HEK293 (cell line): ENCODE measurements at regions not wholly inside any gene's neighbourhood (a gene's known extent, or its start where the extent isn't known, plus 50 kb on each side); places are given as distances from the start of the nearest gene placed in this dataset.

Source experiments
- CTCF ChIA-PET: fragments of 350-600 bp; formaldehyde crosslinking; extraction: SDS; loops from one replicate; lab custom pipeline; 2021; ENCODE audit warnings: antibody characterized with exemption; lab: Yijun Ruan, JAX
- POLR2A ChIA-PET: fragments of 300-600 bp; formaldehyde crosslinking; extraction: SDS; loops from one replicate; lab custom pipeline; 2020; ENCODE audit warnings: antibody characterized with exemption, inconsistent platforms; lab: Yijun Ruan, JAX
- H3K27ac ChIP-seq: fragments of 200-500 bp; sonication (Bioruptor generic); 2 replicates; pipeline ENCODE4 v1.5.1; 2014; ENCODE audit warnings: low read depth, low read length, control low read depth, inconsistent platforms; ENCODE audit errors: extremely low read depth
- H3K36me3 ChIP-seq, 2 experiments: fragments of 200-500 bp in 1 of 2; sonication (Bioruptor generic) in 1 of 2; 1 replicate in 1 of 2; 2 replicates in 1 of 2; pipeline ENCODE4 v1.5.1; 2014 to 2017; ENCODE audit warnings: inconsistent platforms in 2 of 2, low read length in 2 of 2; ENCODE audit not compliant: control insufficient read depth in 2 of 2, insufficient read depth in 1 of 2
- H3K4me1 ChIP-seq: fragments of 200-500 bp; sonication (Bioruptor generic); 2 replicates; pipeline ENCODE4 v1.5.1; 2014; ENCODE audit warnings: mild to moderate bottlenecking, low read length, inconsistent platforms; ENCODE audit not compliant: control insufficient read depth, insufficient read depth
- H3K4me3 ChIP-seq: 2 replicates; pipeline ENCODE4 v1.5.1; 2011; ENCODE audit warnings: low read depth, mild to moderate bottlenecking, control low read depth, low read length, moderate library complexity
- H3K9me3 ChIP-seq: fragments of 200-500 bp; sonication (Bioruptor generic); 2 replicates; pipeline ENCODE4 v1.5.1; 2014; ENCODE audit warnings: low read depth, low read length, inconsistent platforms; ENCODE audit not compliant: control insufficient read depth, insufficient read depth
- AEBP2 ChIP-seq: fragments of 450-650 bp; formaldehyde crosslinking; IDR thresholded peaks from 2 replicates; pipeline ENCODE4 v1.5.1; 2016; ENCODE audit warnings: missing biosample characterization, missing genetic modification characterization, borderline replicate concordance
- ATF2 ChIP-seq: fragments of 450-650 bp; formaldehyde crosslinking; IDR thresholded peaks from 2 replicates; pipeline ENCODE4 v1.5.1; 2016; ENCODE audit warnings: missing biosample characterization, missing genetic modification characterization, low read depth
- EGR2 ChIP-seq: fragments of 450-650 bp; formaldehyde crosslinking; IDR thresholded peaks from 2 replicates; pipeline ENCODE4 v1.5.1; 2016; ENCODE audit warnings: low read depth, missing biosample characterization, missing genetic modification characterization
- GLIS1 ChIP-seq: fragments of 450-650 bp; formaldehyde crosslinking; IDR thresholded peaks from 2 replicates; pipeline ENCODE4 v1.5.1; 2016; ENCODE audit warnings: missing biosample characterization, missing genetic modification characterization
- HIC1 ChIP-seq: fragments of 450-650 bp; formaldehyde crosslinking; IDR thresholded peaks from 2 replicates; pipeline ENCODE4 v1.5.1; 2016; ENCODE audit warnings: missing biosample characterization, missing genetic modification characterization
- KLF7 ChIP-seq: fragments of 450-650 bp; formaldehyde crosslinking; IDR thresholded peaks from 2 replicates; pipeline ENCODE4 v1.5.1; 2016; ENCODE audit warnings: missing biosample characterization, missing genetic modification characterization, borderline replicate concordance
- ZBTB11 ChIP-seq: fragments of 450-650 bp; formaldehyde crosslinking; conservative IDR thresholded peaks from 2 replicates; pipeline ENCODE4 v1.5.1; 2016; ENCODE audit warnings: low read depth, missing biosample characterization, missing genetic modification characterization
- ZEB2 ChIP-seq: fragments of 450-650 bp; formaldehyde crosslinking; IDR thresholded peaks from 2 replicates; pipeline ENCODE4 v1.5.1; 2016; ENCODE audit warnings: missing biosample characterization, missing genetic modification characterization
- ZFHX2 ChIP-seq: fragments of 450-650 bp; formaldehyde crosslinking; conservative IDR thresholded peaks from 2 replicates; pipeline ENCODE4 v1.5.1; 2016; ENCODE audit warnings: missing biosample characterization, missing genetic modification characterization
- ZNF132 ChIP-seq: fragments of 450-650 bp; formaldehyde crosslinking; IDR thresholded peaks from 2 replicates; pipeline ENCODE4 v1.5.1; 2017; ENCODE audit warnings: missing biosample characterization, missing genetic modification characterization, borderline replicate concordance
- ZNF18 ChIP-seq: fragments of 450-650 bp; formaldehyde crosslinking; IDR thresholded peaks from 2 replicates; pipeline ENCODE4 v1.5.1; 2016; ENCODE audit warnings: missing biosample characterization, missing genetic modification characterization
- ZNF423 ChIP-seq: fragments of 450-650 bp; formaldehyde crosslinking; IDR thresholded peaks from 2 replicates; pipeline ENCODE4 v1.5.1; 2016; ENCODE audit warnings: missing biosample characterization, missing genetic modification characterization
- ZNF449 ChIP-seq: fragments of 450-650 bp; formaldehyde crosslinking; IDR thresholded peaks from 2 replicates; pipeline ENCODE4 v1.5.1; 2017; ENCODE audit warnings: missing biosample characterization, mild to moderate bottlenecking, missing genetic modification characterization, moderate library complexity
- ZNF501 ChIP-seq: fragments of 450-650 bp; formaldehyde crosslinking; IDR thresholded peaks from 2 replicates; pipeline ENCODE4 v1.5.1; 2016; ENCODE audit warnings: missing biosample characterization, missing genetic modification characterization
- ZNF560 ChIP-seq: fragments of 450-650 bp; formaldehyde crosslinking; IDR thresholded peaks from 2 replicates; pipeline ENCODE4 v1.5.1; 2017; ENCODE audit warnings: missing biosample characterization, missing genetic modification characterization, borderline replicate concordance
- ZNF624 ChIP-seq: fragments of 450-650 bp; formaldehyde crosslinking; IDR thresholded peaks from 2 replicates; pipeline ENCODE4 v1.5.1; 2017; ENCODE audit warnings: missing biosample characterization, missing genetic modification characterization
- ZNF639 ChIP-seq: fragments of 450-650 bp; formaldehyde crosslinking; IDR thresholded peaks from 2 replicates; pipeline ENCODE4 v1.5.1; 2016; ENCODE audit warnings: missing biosample characterization, missing genetic modification characterization
- ZNF658 ChIP-seq: fragments of 450-650 bp; formaldehyde crosslinking; IDR thresholded peaks from 2 replicates; pipeline ENCODE4; 2016; ENCODE audit warnings: missing biosample characterization, missing genetic modification characterization
- ZNF785 ChIP-seq: fragments of 450-650 bp; formaldehyde crosslinking; IDR thresholded peaks from 2 replicates; pipeline ENCODE4 v1.5.1; 2016; ENCODE audit warnings: missing biosample characterization, missing genetic modification characterization
- ZXDB ChIP-seq: fragments of 450-650 bp; formaldehyde crosslinking; IDR thresholded peaks from 2 replicates; pipeline ENCODE4 v1.5.1; 2016; ENCODE audit warnings: missing biosample characterization, missing genetic modification characterization

GRCh38 chr16:79776243-79776847 lies 175.8 kb upstream of the MAF start:
- TF ChIP-seq ZNF785 (tag by site-specific recombination) = no peak
- TF ChIP-seq ZNF560 (tag by site-specific recombination) = no peak
- no peak for TF ChIP-seq ZNF18
- TF ChIP-seq ZXDB (tag by site-specific recombination) = no peak
- peak; percentile 45; the same call in 1 of the 2 replicates for TF ChIP-seq EGR2 (tag by site-specific recombination)
- no peak for TF ChIP-seq KLF7 (tag by site-specific recombination)
- 0 out of 2 replicates have a peak, but pooled peaks have one; percentile 31 for TF ChIP-seq ZFHX2 (tag by site-specific recombination)
- TF ChIP-seq ZNF658 (tag by site-specific recombination) = no peak
- TF ChIP-seq GLIS1 (tag by site-specific recombination) = no peak
- 0 out of 2 replicates have a peak, but pooled peaks have one; percentile 11 for TF ChIP-seq ZNF449 (tag by site-specific recombination)
- no peak for TF ChIP-seq ZNF132 (tag by site-specific recombination)
- TF ChIP-seq ZNF423 = no peak
- TF ChIP-seq ZEB2 (tag by site-specific recombination) = no peak
- Histone ChIP-seq H3K4me1 (0 out of 2 replicates have a peak, but pooled peaks cover 4% of the 10 kb centered on the region), H3K27ac (no peak overlapping the region), H3K4me3 (no peak overlapping the region), H3K36me3 (no peaks in the 10 kb centered on the region), H3K9me3 (no peaks in the 10 kb centered on the region)
- ChIA-PET CTCF (no interaction called here), POLR2A (no interaction called here)

- Histone ChIP-seq H3K9me3 (no peaks in the 10 kb centered on the region), H3K27ac (no peak overlapping the region), H3K36me3 (no peaks in the 10 kb centered on the region), H3K4me1 (peaks cover 8% of the 10 kb centered on the region; the same call in 1 of the 2 replicates), H3K4me3 (no peak overlapping the region)
- CTCF ChIA-PET = interaction anchor here (0.6 kb wide), 1 partner anchor 382 kb away, joined by 3 read pairs; no protein-coding TSS in a partner anchor
- POLR2A ChIA-PET = no interaction called here
- TF ChIP-seq ZNF639 (tag by site-specific recombination) = no peak
- TF ChIP-seq ZNF132 (tag by site-specific recombination) = no peak
- no peak for TF ChIP-seq HIC1 (tag by site-specific recombination)
- no peak for TF ChIP-seq ATF2 (tag by site-specific recombination)
- no peak for TF ChIP-seq ZNF624 (tag by site-specific recombination)
- TF ChIP-seq ZFHX2 (tag by site-specific recombination) = no peak
- no peak for TF ChIP-seq ZBTB11
- TF ChIP-seq AEBP2 (tag by site-specific recombination) = no peak
- TF ChIP-seq ZNF501 = no peak
Observed at GRCh38 chr16:79772784-79773183, 172.2 kb upstream of the MAF start.
